CD8-positive, alpha-beta memory T cell (primary cell): ENCODE measurements at regions not wholly inside any gene's neighbourhood (a gene's known extent, or its start where the extent isn't known, plus 50 kb on each side); places are given as distances from the start of the nearest gene placed in this dataset.

ENCODE experiments used
- CTCF ChIA-PET: fragments of 350-600 bp; sonication (Branson Sonifier 250); formaldehyde crosslinking; loops from one replicate; lab custom pipeline; 2021; ENCODE audit warnings: antibody characterized with exemption; lab: Charles Lee
- POLR2A ChIA-PET: fragments of 350-600 bp; sonication (Branson Sonifier 250); formaldehyde crosslinking; loops from one replicate; lab custom pipeline; 2021; ENCODE audit warnings: antibody characterized with exemption; lab: Charles Lee
- DNase-seq, 5 donors: peaks; one replicate each; pipeline versions ENCODE4 v3.0.0 to v3.0.0-alpha.2; 2020 to 2022; ENCODE audit warnings: mixed read lengths in 1 of 5
- H3K27ac ChIP-seq: one replicate; pipeline ENCODE4 v1.7.0; 2013; ENCODE audit warnings: low read depth, mild to moderate bottlenecking, low read length, moderate library complexity
- H3K27me3 ChIP-seq: 2 replicates; pipeline ENCODE4 v1.7.0; 2013; ENCODE audit warnings: low read length, mild to moderate bottlenecking; ENCODE audit not compliant: insufficient read depth, poor library complexity, severe bottlenecking
- H3K36me3 ChIP-seq: 2 replicates; pipeline ENCODE4 v1.7.0; 2013; ENCODE audit warnings: mild to moderate bottlenecking, low read length, moderate library complexity; ENCODE audit not compliant: insufficient read depth
- H3K4me1 ChIP-seq: 2 replicates; pipeline ENCODE4 v1.7.0; 2013; ENCODE audit warnings: mild to moderate bottlenecking, low read length, moderate library complexity; ENCODE audit not compliant: insufficient read depth
- H3K4me3 ChIP-seq: 2 replicates; pipeline ENCODE4 v1.7.0; 2013; ENCODE audit warnings: mild to moderate bottlenecking, low read length
- H3K9me3 ChIP-seq: 2 replicates; pipeline ENCODE4 v1.7.0; 2013; ENCODE audit warnings: mild to moderate bottlenecking, low read length
- H3K27ac Mint-ChIP-seq, 8 donors: one replicate each; pipeline ENCODE4 v1.8.0; 2020 to 2021; ENCODE audit warnings: mixed read lengths in 8 of 8, mild to moderate bottlenecking in 6 of 8, inconsistent platforms in 3 of 8, moderate library complexity in 3 of 8
- H3K27me3 Mint-ChIP-seq, 2 donors: one replicate each; pipeline ENCODE4 v1.8.0; 2020 to 2021; ENCODE audit warnings: mixed read lengths in 2 of 2, mild to moderate bottlenecking in 1 of 2, moderate library complexity in 1 of 2
- H3K36me3 Mint-ChIP-seq, 3 donors: one replicate each; pipeline ENCODE4 v1.8.0; 2020 to 2021; ENCODE audit warnings: mixed read lengths in 3 of 3, inconsistent platforms in 1 of 3, mild to moderate bottlenecking in 1 of 3
- H3K4me1 Mint-ChIP-seq, 3 donors: one replicate each; pipeline ENCODE4 v1.8.0; 2020 to 2021; ENCODE audit warnings: mixed read lengths in 3 of 3, inconsistent platforms in 1 of 3, mild to moderate bottlenecking in 1 of 3
- H3K4me3 Mint-ChIP-seq, 7 donors: one replicate each; pipeline ENCODE4 v1.8.0; 2020 to 2021; ENCODE audit warnings: mixed read lengths in 7 of 7, mild to moderate bottlenecking in 6 of 7, moderate library complexity in 4 of 7, inconsistent platforms in 2 of 7
- H3K9me3 Mint-ChIP-seq, 5 donors: one replicate each; pipeline ENCODE4 v1.8.0; 2020 to 2022; ENCODE audit warnings: mixed read lengths in 5 of 5, mild to moderate bottlenecking in 3 of 5, moderate library complexity in 2 of 5, inconsistent platforms in 1 of 5

GRCh38 chr14:37650356-37651037 is 55.1 kb downstream of the TTC6 start:
- Mint-ChIP-seq H3K9me3 (peaks cover 0 to 3% (median 0%) of the 10 kb centered on the region in 5 donors), H3K4me1 (no peaks in the 10 kb centered on the region)

GRCh38 chr14:37652042-37652441 is 56.6 kb downstream of the TTC6 start:
- CTCF ChIA-PET, result no interaction called here
- Mint-ChIP-seq H3K36me3 (no peaks in the 10 kb centered on the region), H3K4me1 (no peaks in the 10 kb centered on the region), H3K27ac (no peak overlapping the region), H3K27me3 (no peaks in the 10 kb centered on the region), H3K4me3 (no peak overlapping the region), H3K9me3 (peaks cover 0 to 6% (median 3%) of the 10 kb centered on the region in 5 donors)
- no peaks in the 10 kb centered on the region for H3K4me1 ChIP-seq
- POLR2A ChIA-PET, result no interaction called here
- H3K27me3 ChIP-seq, result no peaks in the 10 kb centered on the region
- H3K36me3 ChIP-seq, result no peaks in the 10 kb centered on the region
- no peak for DNase-seq
- no peaks in the 10 kb centered on the region for H3K9me3 ChIP-seq
- H3K4me3 ChIP-seq, result no peak overlapping the region
- no peak overlapping the region for H3K27ac ChIP-seq

More at GRCh38 chr14:37650356-37651037, 55.1 kb downstream of the TTC6 start:
- Mint-ChIP-seq H3K27ac (no peak overlapping the region), H3K27me3 (no peaks in the 10 kb centered on the region), H3K36me3 (no peaks in the 10 kb centered on the region), H3K4me3 (no peak overlapping the region)
- ChIA-PET POLR2A (no interaction called here), CTCF (no interaction called here)
- Histone ChIP-seq H3K27ac (no peak overlapping the region), H3K27me3 (no peaks in the 10 kb centered on the region), H3K36me3 (no peaks in the 10 kb centered on the region), H3K4me3 (no peak overlapping the region), H3K4me1 (no peaks in the 10 kb centered on the region), H3K9me3 (no peaks in the 10 kb centered on the region)
- DNase-seq, result no peak

GRCh38 chr14:37655418-37655817 is 60.0 kb downstream of the TTC6 start:
- Mint-ChIP-seq H3K4me3 (no peak overlapping the region), H3K27me3 (no peaks in the 10 kb centered on the region), H3K9me3 (peaks cover 4 to 10% (median 4%) of the 10 kb centered on the region in 5 donors), H3K27ac (no peak overlapping the region), H3K4me1 (no peaks in the 10 kb centered on the region), H3K36me3 (no peaks in the 10 kb centered on the region)
- Histone ChIP-seq H3K9me3 (no peaks in the 10 kb centered on the region), H3K4me1 (no peaks in the 10 kb centered on the region), H3K27ac (no peak overlapping the region), H3K27me3 (no peaks in the 10 kb centered on the region), H3K4me3 (no peak overlapping the region), H3K36me3 (no peaks in the 10 kb centered on the region)
- ChIA-PET CTCF (no interaction called here), POLR2A (no interaction called here)
- no peak for DNase-seq

GRCh38 chr14:37658156-37658555 is 62.7 kb downstream of the TTC6 start:
- Mint-ChIP-seq H3K27me3 (no peaks in the 10 kb centered on the region), H3K4me1 (no peaks in the 10 kb centered on the region), H3K36me3 (no peaks in the 10 kb centered on the region), H3K27ac (no peak overlapping the region), H3K9me3 (peaks cover 3 to 12% (median 6%) of the 10 kb centered on the region in 5 donors), H3K4me3 (no peak overlapping the region)
- DNase-seq, result no peak
- ChIA-PET POLR2A (no interaction called here), CTCF (no interaction called here)
- H3K4me3 ChIP-seq, result no peak overlapping the region
- H3K9me3 ChIP-seq, result no peaks in the 10 kb centered on the region
- H3K27me3 ChIP-seq, result no peaks in the 10 kb centered on the region
- no peaks in the 10 kb centered on the region for H3K36me3 ChIP-seq
- no peaks in the 10 kb centered on the region for H3K4me1 ChIP-seq
- no peak overlapping the region for H3K27ac ChIP-seq

GRCh38 chr14:37663498-37663897 is 68.1 kb downstream of the TTC6 start:
- no peak for DNase-seq
- Histone ChIP-seq H3K4me3 (no peak overlapping the region), H3K36me3 (no peaks in the 10 kb centered on the region), H3K4me1 (no peaks in the 10 kb centered on the region), H3K27me3 (no peaks in the 10 kb centered on the region), H3K9me3 (no peaks in the 10 kb centered on the region), H3K27ac (no peak overlapping the region)
- H3K36me3 Mint-ChIP-seq, result no peaks in the 10 kb centered on the region
- ChIA-PET CTCF (no interaction called here), POLR2A (no interaction called here)
- H3K27me3 Mint-ChIP-seq, result no peaks in the 10 kb centered on the region
- H3K27ac Mint-ChIP-seq, result no peak overlapping the region
- H3K4me1 Mint-ChIP-seq, result no peaks in the 10 kb centered on the region
- H3K9me3 Mint-ChIP-seq, result peaks cover 0 to 14% (median 3%) of the 10 kb centered on the region in 5 donors
- H3K4me3 Mint-ChIP-seq, result no peak overlapping the region

GRCh38 chr14:37665479-37665878 is 70.0 kb downstream of the TTC6 start:
- no peak overlapping the region for H3K27ac Mint-ChIP-seq
- Histone ChIP-seq H3K4me3 (no peak overlapping the region), H3K36me3 (no peaks in the 10 kb centered on the region), H3K4me1 (no peaks in the 10 kb centered on the region), H3K27me3 (no peaks in the 10 kb centered on the region), H3K9me3 (no peaks in the 10 kb centered on the region), H3K27ac (no peak overlapping the region)
- H3K4me3 Mint-ChIP-seq, result no peak overlapping the region
- no peaks in the 10 kb centered on the region for H3K4me1 Mint-ChIP-seq
- ChIA-PET POLR2A (no interaction called here), CTCF (no interaction called here)
- peaks cover 0 to 11% (median 5%) of the 10 kb centered on the region in 5 donors for H3K9me3 Mint-ChIP-seq
- H3K27me3 Mint-ChIP-seq, result no peaks in the 10 kb centered on the region
- no peak for DNase-seq
- no peaks in the 10 kb centered on the region for H3K36me3 Mint-ChIP-seq

- Mint-ChIP-seq H3K4me3 (no peak overlapping the region), H3K27ac (no peak overlapping the region), H3K36me3 (no peaks in the 10 kb centered on the region), H3K4me1 (no peaks in the 10 kb centered on the region), H3K9me3 (peaks cover 0 to 11% (median 5%) of the 10 kb centered on the region in 5 donors), H3K27me3 (no peaks in the 10 kb centered on the region)
- H3K9me3 ChIP-seq, result no peaks in the 10 kb centered on the region
- H3K27ac ChIP-seq, result no peak overlapping the region
- CTCF ChIA-PET, result no interaction called here
- H3K4me1 ChIP-seq, result no peaks in the 10 kb centered on the region
- no peaks in the 10 kb centered on the region for H3K36me3 ChIP-seq
- no peak overlapping the region for H3K4me3 ChIP-seq
- H3K27me3 ChIP-seq, result no peaks in the 10 kb centered on the region
- no peak for DNase-seq
- POLR2A ChIA-PET, result no interaction called here
Observed at GRCh38 chr14:37665951-37666350, 70.5 kb downstream of the TTC6 start.

GRCh38 chr14:37668646-37669045 is 73.2 kb downstream of the TTC6 start:
- DNase-seq, result no peak
- no peaks in the 10 kb centered on the region for H3K9me3 ChIP-seq
- H3K27ac ChIP-seq, result no peak overlapping the region
- H3K4me1 ChIP-seq, result no peaks in the 10 kb centered on the region
- H3K4me3 Mint-ChIP-seq, result no peak overlapping the region
- no peaks in the 10 kb centered on the region for H3K4me1 Mint-ChIP-seq
- no peaks in the 10 kb centered on the region for H3K27me3 Mint-ChIP-seq
- H3K4me3 ChIP-seq, result no peak overlapping the region
- H3K27me3 ChIP-seq, result no peaks in the 10 kb centered on the region
- CTCF ChIA-PET, result no interaction called here
- H3K36me3 Mint-ChIP-seq, result no peaks in the 10 kb centered on the region
- no peaks in the 10 kb centered on the region for H3K36me3 ChIP-seq
- peaks cover 0 to 10% (median 5%) of the 10 kb centered on the region in 5 donors for H3K9me3 Mint-ChIP-seq
- H3K27ac Mint-ChIP-seq, result no peak overlapping the region
- POLR2A ChIA-PET, result no interaction called here
